ENCODE measurements at regions not wholly inside any gene's neighbourhood (a gene's known extent, or its start where the extent isn't known, plus 50 kb on each side); places are given as distances from the start of the nearest gene placed in this dataset.

- no peak for TF ChIP-seq CTCF (IDR thresholded peaks at IDR 0.05; ENCODE audit: control extremely low read depth, extremely low read depth, low read depth, missing control alignments)
- ChIA-PET CTCF (interaction anchor here (1.1 kb wide), 1 partner anchor 20 kb away, joined by 4 read pairs; no protein-coding TSS in a partner anchor), POLR2A (no interaction called here)
- DNase-seq (ENCODE audit: extremely low spot score) = no peak
These were observed 258.0 kb upstream of the DDHD1 start for GRCh38 chr14:53411125-53411524.

GRCh38 chr14:53409969-53410368 is 256.8 kb upstream of the DDHD1 start:
- no peak for TF ChIP-seq CTCF (IDR thresholded peaks at IDR 0.05; ENCODE audit: control extremely low read depth, extremely low read depth, low read depth, missing control alignments)
- ChIA-PET POLR2A (no interaction called here), CTCF (interaction anchor here (1.1 to 1.7 kb wide), 3 partner anchors 18 to 938 kb away, joined by 3 to 6 read pairs (median 4); no protein-coding TSS in a partner anchor)
- DNase-seq (ENCODE audit: extremely low spot score) = no peak

GRCh38 chr14:53409289-53409688 is 256.2 kb upstream of the DDHD1 start:
- no peak for TF ChIP-seq CTCF (IDR thresholded peaks at IDR 0.05; ENCODE audit: control extremely low read depth, extremely low read depth, low read depth, missing control alignments)
- ChIA-PET POLR2A (no interaction called here), CTCF (interaction anchor here (1.5 to 1.7 kb wide), 2 partner anchors 17 to 939 kb away, joined by 3 to 6 read pairs; no protein-coding TSS in a partner anchor)
- DNase-seq (ENCODE audit: extremely low spot score) = no peak

GRCh38 chr14:53408175-53408879 is 255.2 kb upstream of the DDHD1 start:
- no peak for TF ChIP-seq CTCF (IDR thresholded peaks at IDR 0.05; ENCODE audit: control extremely low read depth, extremely low read depth, low read depth, missing control alignments)
- POLR2A ChIA-PET = no interaction called here
- CTCF ChIA-PET = no interaction called here
- no peak for DNase-seq (ENCODE audit: extremely low spot score)

GRCh38 chr14:53406519-53406918 is 253.4 kb upstream of the DDHD1 start:
- CTCF ChIA-PET = no interaction called here

GRCh38 chr14:53401646-53402045 is 248.5 kb upstream of the DDHD1 start:
- no peak for DNase-seq (ENCODE audit: extremely low spot score)
- ChIA-PET POLR2A (no interaction called here), CTCF (no interaction called here)
- no peak for TF ChIP-seq CTCF (IDR thresholded peaks at IDR 0.05; ENCODE audit: control extremely low read depth, extremely low read depth, low read depth, missing control alignments)

More at GRCh38 chr14:53406519-53406918, 253.4 kb upstream of the DDHD1 start:
- POLR2A ChIA-PET = no interaction called here
- no peak for TF ChIP-seq CTCF (IDR thresholded peaks at IDR 0.05; ENCODE audit: control extremely low read depth, extremely low read depth, low read depth, missing control alignments)
- no peak for DNase-seq (ENCODE audit: extremely low spot score)

Data from GM10248 (cell line).